Endothelial cell of umbilical vein (primary cell): ENCODE measurements at regions not wholly inside any gene's neighbourhood (a gene's known extent, or its start where the extent isn't known, plus 50 kb on each side); places are given as distances from the start of the nearest gene placed in this dataset.

Source experiments
- BruUV-seq: library from RNA; stranded (reverse); fragments of 400-500 nt; replicated peaks from 2 replicates; lab custom pipeline; 2021; lab: Mats Ljungman, UMichigan
- CTCF ChIA-PET: fragments of 300-600, 350-600 bp; sonication (Branson Sonifier 250); formaldehyde crosslinking; loops from one replicate; lab custom pipeline; 2021; ENCODE audit warnings: antibody characterized with exemption, inconsistent platforms; lab: Charles Lee
- POLR2A ChIA-PET: fragments of 300-600, 350-600 bp; sonication (Branson Sonifier 250); formaldehyde crosslinking; loops from one replicate; lab custom pipeline; 2021; ENCODE audit warnings: antibody characterized with exemption, inconsistent platforms; lab: Charles Lee
- DNase-seq: peaks from one replicate; pipeline ENCODE4 v3.0.0-alpha.2; 2011; ENCODE audit warnings: low read depth, low spot score
- FAIRE-seq: peaks from 2 replicates; lab custom pipeline; 2011; peaks lifted over from hg19 to GRCh38; lab: Jason Lieb, UNC
- H2AFZ ChIP-seq: 2 replicates; pipeline ENCODE4 v1.6.0; 2012; ENCODE audit warnings: low read depth, low read length, control low read depth, inconsistent platforms
- H3K27ac ChIP-seq: 2 replicates; pipeline ENCODE4 v1.5.1; 2011; ENCODE audit warnings: low read depth, mild to moderate bottlenecking, control low read depth, low read length, moderate library complexity; ENCODE audit not compliant: insufficient read depth
- H3K27me3 ChIP-seq, 2 experiments: 2 replicates each; pipeline versions ENCODE4 v1.6.0 to v1.6.1; 2011; ENCODE audit warnings: low read length in 2 of 2, mixed read lengths in 1 of 2; ENCODE audit not compliant: control insufficient read depth in 2 of 2, insufficient read depth in 2 of 2
- H3K36me3 ChIP-seq, 2 experiments: 2 replicates in 1 of 2; 3 replicates in 1 of 2; pipeline ENCODE4 v1.5.1; 2011; ENCODE audit warnings: low read length in 2 of 2, mild to moderate bottlenecking in 1 of 2, moderate library complexity in 1 of 2; ENCODE audit not compliant: control insufficient read depth in 2 of 2, insufficient read depth in 2 of 2; ENCODE audit errors: extremely low read depth in 1 of 2
- H3K4me1 ChIP-seq: 3 replicates; pipeline ENCODE4 v1.5.1; 2011; ENCODE audit warnings: mild to moderate bottlenecking, low read length; ENCODE audit not compliant: control insufficient read depth, insufficient read depth; ENCODE audit errors: extremely low read depth
- H3K4me2 ChIP-seq: 2 replicates; pipeline ENCODE4 v1.6.1; 2011; ENCODE audit warnings: low read length, control low read depth, mixed read lengths; ENCODE audit not compliant: insufficient read depth
- H3K4me3 ChIP-seq, 3 experiments: fragments of 200-600 bp in 1 of 3; sonication (generic), shearing (Covaris generic) in 1 of 3; replicated peaks in 1 of 3; 2 replicates each; pipeline ENCODE4 v1.5.1; 2011 to 2016; ENCODE audit warnings: control low read depth in 3 of 3, low read length in 3 of 3, mild to moderate bottlenecking in 2 of 3, inconsistent platforms in 1 of 3, low read depth in 1 of 3, moderate library complexity in 1 of 3; ENCODE audit not compliant: insufficient read depth in 1 of 3
- H3K79me2 ChIP-seq: 2 replicates; pipeline ENCODE4 v1.6.0; 2012; ENCODE audit warnings: low read length, inconsistent platforms; ENCODE audit not compliant: control insufficient read depth, insufficient read depth
- H3K9ac ChIP-seq: replicated peaks from 2 replicates; pipeline ENCODE3; 2011; ENCODE audit warnings: low read length, control low read depth; ENCODE audit not compliant: insufficient read depth; ENCODE audit errors: extremely low read depth
- H3K9me1 ChIP-seq: replicated peaks from 3 replicates; pipeline ENCODE4 v1.6.0; 2011; ENCODE audit warnings: mild to moderate bottlenecking, low read length; ENCODE audit not compliant: control insufficient read depth, insufficient read depth; ENCODE audit errors: extremely low read depth
- H3K9me3 ChIP-seq: replicated peaks from 2 replicates; pipeline ENCODE4 v1.5.1; 2012; ENCODE audit warnings: low read length, inconsistent platforms; ENCODE audit not compliant: control insufficient read depth, insufficient read depth
- H4K20me1 ChIP-seq: replicated peaks from 2 replicates; pipeline ENCODE3; 2011; ENCODE audit warnings: mild to moderate bottlenecking, low read length; ENCODE audit not compliant: control insufficient read depth, insufficient read depth; ENCODE audit errors: extremely low read depth
- CTCF ChIP-seq, 2 donors: IDR thresholded peaks; 1 replicate in 1 of 2; 2 replicates in 1 of 2; pipeline ENCODE4 v1.5.1; 2011; ENCODE audit warnings: low read length in 2 of 2, mild to moderate bottlenecking in 2 of 2, moderate library complexity in 2 of 2, control low read depth in 1 of 2, inconsistent platforms in 1 of 2, low read depth in 1 of 2; ENCODE audit not compliant: insufficient read depth in 1 of 2; ENCODE audit errors: extremely low read depth in 1 of 2
- EZH2 ChIP-seq: IDR thresholded peaks from 2 replicates; pipeline ENCODE4 v1.6.1; 2012; ENCODE audit warnings: borderline replicate concordance, low read depth, mild to moderate bottlenecking, moderate library complexity, low read length, inconsistent platforms; ENCODE audit not compliant: severe bottlenecking
- FOS ChIP-seq: IDR thresholded peaks from 2 replicates; pipeline ENCODE4 v1.6.1; 2011; ENCODE audit warnings: mild to moderate bottlenecking, low read length, moderate library complexity, borderline replicate concordance; ENCODE audit not compliant: insufficient read depth
- GATA2 ChIP-seq: IDR thresholded peaks from 2 replicates; pipeline ENCODE4 v1.7.0; 2011; ENCODE audit warnings: low read depth, mild to moderate bottlenecking, moderate library complexity, mixed read lengths, low read length; ENCODE audit not compliant: insufficient read length, insufficient read depth
- JUN ChIP-seq: IDR thresholded peaks from 2 replicates; pipeline ENCODE4 v1.6.1; 2011; ENCODE audit warnings: borderline replicate concordance, low read depth; ENCODE audit not compliant: insufficient read length, insufficient read depth
- MAX ChIP-seq: IDR thresholded peaks from 2 replicates; pipeline ENCODE4 v1.6.1; 2011; ENCODE audit not compliant: insufficient read depth, insufficient read length
- MYC ChIP-seq: IDR thresholded peaks from one replicate; pipeline ENCODE4 v1.6.1; 2011; ENCODE audit warnings: mild to moderate bottlenecking, low read depth, low read length
- POLR2A ChIP-seq: IDR thresholded peaks from 2 replicates; pipeline ENCODE4 v1.6.1; 2012; ENCODE audit warnings: low read depth, mild to moderate bottlenecking, control low read depth, low read length
- POLR2AphosphoS5 ChIP-seq: IDR thresholded peaks from 2 replicates; pipeline ENCODE4 v1.6.1; 2012; ENCODE audit warnings: low read depth, mild to moderate bottlenecking, control low read depth, low read length, moderate library complexity; ENCODE audit not compliant: insufficient read depth
- dilution Hi-C: fragments of 300-500 bp; cut with MboI; formaldehyde crosslinking; loops from one replicate; pipeline ENCODE4 v1.15.0; 2019; ENCODE audit warnings: low sequenced_read_pairs; ENCODE audit not compliant: extremely low pct_ligation_motif_present
- intact Hi-C: fragments of 100-400 bp; cut with micrococcal nuclease; formaldehyde crosslinking; loops from one replicate; pipeline ENCODE4 v1.10.0; 2022

GRCh38 chr1:56311766-56312165 lies 267.6 kb downstream of the PLPP3 start:
- ChIA-PET CTCF (interaction anchor here (1.1 to 1.6 kb wide), 2 partner anchors 8 to 267 kb away, joined by 4 to 6 read pairs; partner anchors contain the start of gene PLPP3), POLR2A (no interaction called here)
- no peaks in the 10 kb centered on the region for H3K79me2 ChIP-seq
- no peak overlapping the region for H2AFZ ChIP-seq
- no TSS peak for BruUV-seq
- no peak overlapping the region for H3K4me2 ChIP-seq
- H3K9me1 ChIP-seq: no peaks in the 10 kb centered on the region
- DNase-seq (no peak), FAIRE-seq (no peak)
- H4K20me1 ChIP-seq: no peaks in the 10 kb centered on the region
- H3K4me3 ChIP-seq: no peak overlapping the region
- H3K27ac ChIP-seq: no peak overlapping the region
- H3K9ac ChIP-seq: no peak overlapping the region
- TF ChIP-seq EZH2: no peak
- TF ChIP-seq GATA2: no peak
- no peak for TF ChIP-seq CTCF (IDR thresholded peaks at IDR 0.05; ENCODE audit: extremely low read depth in 1 of 2, insufficient read depth in 1 of 2, low read depth in 1 of 2, low read length in 2 of 2)
- no peak for TF ChIP-seq POLR2AphosphoS5
- no peak for TF ChIP-seq FOS
- no peak for TF ChIP-seq JUN
- no peak for TF ChIP-seq POLR2A
- no peak for TF ChIP-seq MAX
- no peak for TF ChIP-seq MYC
- dilution Hi-C loops (no loop called here), intact Hi-C loops (no loop called here)
- H3K27me3 ChIP-seq: no peaks in the 10 kb centered on the region
- no peaks in the 10 kb centered on the region for H3K36me3 ChIP-seq
- H3K4me1 ChIP-seq: no peaks in the 10 kb centered on the region
- no peaks in the 10 kb centered on the region for H3K9me3 ChIP-seq
